ENCODE measurements at regions not wholly inside any gene's neighbourhood (a gene's known extent, or its start where the extent isn't known, plus 50 kb on each side); places are given as distances from the start of the nearest gene placed in this dataset.

DNA sequence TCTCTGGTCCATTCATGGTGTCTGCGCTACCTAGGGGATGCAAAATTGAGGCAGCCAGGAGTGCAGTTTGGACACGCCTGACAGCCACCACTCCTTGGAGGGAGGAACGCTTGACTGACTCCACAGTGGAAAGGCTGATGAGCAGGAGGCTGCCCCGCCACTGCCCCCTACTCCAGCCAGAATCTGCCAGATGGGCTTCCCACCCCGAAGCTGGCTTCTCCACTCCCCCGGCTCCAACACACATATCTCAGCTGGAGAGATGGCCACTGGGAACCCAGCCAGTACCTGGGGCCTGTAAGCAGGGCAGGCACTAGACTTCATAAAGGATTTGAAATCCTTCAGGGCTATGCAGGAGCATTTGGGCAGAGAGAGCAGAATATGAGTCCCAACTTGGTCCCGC lies 51.4 kb upstream of the BLCAP start:
- Histone ChIP-seq H3K27me3 (ENCODE audit: control insufficient read depth in 4 of 4, insufficient read depth in 4 of 4, low read length in 3 of 4) (peaks cover 0 to 2% (median 0%) of the 10 kb centered on the region in 4 donors), H3K4me1 (ENCODE audit: control insufficient read depth in 4 of 4, insufficient read depth in 4 of 4, low read length in 3 of 4) (no peaks in the 10 kb centered on the region), H3K9ac (ENCODE audit: low read depth in 1 of 2, low read length in 2 of 2) (no peak overlapping the region), H3K27ac (ENCODE audit: low read depth in 1 of 2, low read length in 2 of 2) (no peak overlapping the region), H3K9me3 (ENCODE audit: control insufficient read depth in 4 of 4, low read length in 3 of 4) (no peaks in the 10 kb centered on the region), H3K4me3 (ENCODE audit: low read depth in 1 of 3, low read length in 3 of 3) (no peak overlapping the region), H3K36me3 (ENCODE audit: control insufficient read depth in 4 of 4, insufficient read depth in 3 of 4, low read depth in 1 of 4, low read length in 3 of 4) (no peaks in the 10 kb centered on the region)
- TF ChIP-seq, protein P1, sequence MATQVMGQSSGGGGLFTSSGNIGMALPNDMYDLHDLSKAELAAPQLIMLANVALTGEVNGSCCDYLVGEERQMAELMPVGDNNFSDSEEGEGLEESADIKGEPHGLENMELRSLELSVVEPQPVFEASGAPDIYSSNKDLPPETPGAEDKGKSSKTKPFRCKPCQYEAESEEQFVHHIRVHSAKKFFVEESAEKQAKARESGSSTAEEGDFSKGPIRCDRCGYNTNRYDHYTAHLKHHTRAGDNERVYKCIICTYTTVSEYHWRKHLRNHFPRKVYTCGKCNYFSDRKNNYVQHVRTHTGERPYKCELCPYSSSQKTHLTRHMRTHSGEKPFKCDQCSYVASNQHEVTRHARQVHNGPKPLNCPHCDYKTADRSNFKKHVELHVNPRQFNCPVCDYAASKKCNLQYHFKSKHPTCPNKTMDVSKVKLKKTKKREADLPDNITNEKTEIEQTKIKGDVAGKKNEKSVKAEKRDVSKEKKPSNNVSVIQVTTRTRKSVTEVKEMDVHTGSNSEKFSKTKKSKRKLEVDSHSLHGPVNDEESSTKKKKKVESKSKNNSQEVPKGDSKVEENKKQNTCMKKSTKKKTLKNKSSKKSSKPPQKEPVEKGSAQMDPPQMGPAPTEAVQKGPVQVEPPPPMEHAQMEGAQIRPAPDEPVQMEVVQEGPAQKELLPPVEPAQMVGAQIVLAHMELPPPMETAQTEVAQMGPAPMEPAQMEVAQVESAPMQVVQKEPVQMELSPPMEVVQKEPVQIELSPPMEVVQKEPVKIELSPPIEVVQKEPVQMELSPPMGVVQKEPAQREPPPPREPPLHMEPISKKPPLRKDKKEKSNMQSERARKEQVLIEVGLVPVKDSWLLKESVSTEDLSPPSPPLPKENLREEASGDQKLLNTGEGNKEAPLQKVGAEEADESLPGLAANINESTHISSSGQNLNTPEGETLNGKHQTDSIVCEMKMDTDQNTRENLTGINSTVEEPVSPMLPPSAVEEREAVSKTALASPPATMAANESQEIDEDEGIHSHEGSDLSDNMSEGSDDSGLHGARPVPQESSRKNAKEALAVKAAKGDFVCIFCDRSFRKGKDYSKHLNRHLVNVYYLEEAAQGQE (IDR thresholded peaks at IDR 0.05) = no peak
- TF ChIP-seq FOXA2 (IDR thresholded peaks at IDR 0.05) (no peak), FOXA1 (IDR thresholded peaks at IDR 0.05) (no peak), JUND (IDR thresholded peaks at IDR 0.05) (no peak), YY1 (IDR thresholded peaks at IDR 0.05) (no peak), EGR1 (IDR thresholded peaks at IDR 0.05; ENCODE audit: low read depth in 2 of 2) (no peak)
- TF ChIP-seq, protein P2, sequence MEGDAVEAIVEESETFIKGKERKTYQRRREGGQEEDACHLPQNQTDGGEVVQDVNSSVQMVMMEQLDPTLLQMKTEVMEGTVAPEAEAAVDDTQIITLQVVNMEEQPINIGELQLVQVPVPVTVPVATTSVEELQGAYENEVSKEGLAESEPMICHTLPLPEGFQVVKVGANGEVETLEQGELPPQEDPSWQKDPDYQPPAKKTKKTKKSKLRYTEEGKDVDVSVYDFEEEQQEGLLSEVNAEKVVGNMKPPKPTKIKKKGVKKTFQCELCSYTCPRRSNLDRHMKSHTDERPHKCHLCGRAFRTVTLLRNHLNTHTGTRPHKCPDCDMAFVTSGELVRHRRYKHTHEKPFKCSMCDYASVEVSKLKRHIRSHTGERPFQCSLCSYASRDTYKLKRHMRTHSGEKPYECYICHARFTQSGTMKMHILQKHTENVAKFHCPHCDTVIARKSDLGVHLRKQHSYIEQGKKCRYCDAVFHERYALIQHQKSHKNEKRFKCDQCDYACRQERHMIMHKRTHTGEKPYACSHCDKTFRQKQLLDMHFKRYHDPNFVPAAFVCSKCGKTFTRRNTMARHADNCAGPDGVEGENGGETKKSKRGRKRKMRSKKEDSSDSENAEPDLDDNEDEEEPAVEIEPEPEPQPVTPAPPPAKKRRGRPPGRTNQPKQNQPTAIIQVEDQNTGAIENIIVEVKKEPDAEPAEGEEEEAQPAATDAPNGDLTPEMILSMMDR (IDR thresholded peaks at IDR 0.05; ENCODE audit: low read depth, low read length, missing input control) = no peak
- TF ChIP-seq, protein P3, sequence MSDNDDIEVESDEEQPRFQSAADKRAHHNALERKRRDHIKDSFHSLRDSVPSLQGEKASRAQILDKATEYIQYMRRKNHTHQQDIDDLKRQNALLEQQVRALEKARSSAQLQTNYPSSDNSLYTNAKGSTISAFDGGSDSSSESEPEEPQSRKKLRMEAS (IDR thresholded peaks at IDR 0.05) = no peak
- 89% methylated on average over 7 of the region's 7 CpGs for WGBS
- no peak for DNase-seq (ENCODE audit: low spot score)

DNA sequence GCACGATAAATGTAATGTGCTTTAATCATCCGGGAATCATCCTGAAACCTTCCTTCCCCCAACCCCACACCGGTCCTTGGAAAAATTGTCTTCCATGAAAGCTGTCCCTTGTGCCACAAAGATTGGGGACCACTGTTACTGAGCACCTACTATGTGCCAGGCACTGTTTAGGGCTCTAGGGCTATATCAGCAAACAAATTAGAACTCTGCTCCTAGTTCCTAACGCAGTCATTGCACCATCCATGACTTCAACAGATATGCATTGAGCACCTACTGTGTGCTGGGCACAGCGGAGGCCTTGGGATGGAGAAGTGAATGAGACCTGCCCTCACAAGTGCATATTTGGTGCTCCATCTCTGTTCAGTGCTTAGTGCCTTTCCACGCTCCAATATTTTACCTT lies 50.3 kb upstream of the BLCAP start:
- 79% methylated on average over 6 of the region's 6 CpGs for WGBS
- TF ChIP-seq, protein P2 (IDR thresholded peaks at IDR 0.05; ENCODE audit: low read depth, low read length, missing input control) = no peak
- TF ChIP-seq NR2F2 (IDR thresholded peaks at IDR 0.05) (no peak), FOXA2 (IDR thresholded peaks at IDR 0.05) (no peak), TAF1 (conservative IDR thresholded peaks at IDR 0.05) (no peak), HNF4A (conservative IDR thresholded peaks at IDR 0.05) (no peak)
- TF ChIP-seq, protein P4, sequence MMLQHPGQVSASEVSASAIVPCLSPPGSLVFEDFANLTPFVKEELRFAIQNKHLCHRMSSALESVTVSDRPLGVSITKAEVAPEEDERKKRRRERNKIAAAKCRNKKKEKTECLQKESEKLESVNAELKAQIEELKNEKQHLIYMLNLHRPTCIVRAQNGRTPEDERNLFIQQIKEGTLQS (IDR thresholded peaks at IDR 0.05) = no peak
- Histone ChIP-seq H3K9ac (ENCODE audit: low read depth in 1 of 2, low read length in 2 of 2) (no peak overlapping the region), H3K4me1 (ENCODE audit: control insufficient read depth in 4 of 4, insufficient read depth in 4 of 4, low read length in 3 of 4) (no peaks in the 10 kb centered on the region), H3K36me3 (ENCODE audit: control insufficient read depth in 4 of 4, insufficient read depth in 3 of 4, low read depth in 1 of 4, low read length in 3 of 4) (no peaks in the 10 kb centered on the region), H3K27me3 (ENCODE audit: control insufficient read depth in 4 of 4, insufficient read depth in 4 of 4, low read length in 3 of 4) (peaks cover 0 to 7% (median 0%) of the 10 kb centered on the region in 4 donors), H3K9me3 (ENCODE audit: control insufficient read depth in 4 of 4, low read length in 3 of 4) (no peaks in the 10 kb centered on the region), H3K27ac (ENCODE audit: low read depth in 1 of 2, low read length in 2 of 2) (no peak overlapping the region), H3K4me3 (ENCODE audit: low read depth in 1 of 3, low read length in 3 of 3) (no peak overlapping the region)
- no peak for DNase-seq (ENCODE audit: low spot score)

All from liver (tissue), 8 donors.